Ovary (tissue), 3 donors: ENCODE measurements at regions not wholly inside any gene's neighbourhood (a gene's known extent, or its start where the extent isn't known, plus 50 kb on each side); places are given as distances from the start of the nearest gene placed in this dataset.

Experiments
- EP300 ChIP-seq: sonication (generic); formaldehyde crosslinking; IDR thresholded peaks from one replicate; pipeline ENCODE4 v1.6.1; 2017; ENCODE audit warnings: antibody characterized with exemption
- POLR2A ChIP-seq: fragments of 450-650 bp; IDR thresholded peaks from one replicate; pipeline ENCODE4 v1.6.1; 2017; ENCODE audit warnings: antibody characterized with exemption, mild to moderate bottlenecking, moderate library complexity
- TF ChIP-seq, protein P1 (sequence below), 3 donors: fragments of 450-650 bp in 2 of 3; fragments of 200-600 bp in 1 of 3; IDR thresholded peaks; one replicate each; pipeline versions ENCODE4 v1.5.1 to v1.8.0; 2016 to 2022; ENCODE audit warnings: antibody characterized with exemption in 3 of 3, mild to moderate bottlenecking in 1 of 3
- donor health status: DM: no; HTN: no; CAD: no.

DNA sequence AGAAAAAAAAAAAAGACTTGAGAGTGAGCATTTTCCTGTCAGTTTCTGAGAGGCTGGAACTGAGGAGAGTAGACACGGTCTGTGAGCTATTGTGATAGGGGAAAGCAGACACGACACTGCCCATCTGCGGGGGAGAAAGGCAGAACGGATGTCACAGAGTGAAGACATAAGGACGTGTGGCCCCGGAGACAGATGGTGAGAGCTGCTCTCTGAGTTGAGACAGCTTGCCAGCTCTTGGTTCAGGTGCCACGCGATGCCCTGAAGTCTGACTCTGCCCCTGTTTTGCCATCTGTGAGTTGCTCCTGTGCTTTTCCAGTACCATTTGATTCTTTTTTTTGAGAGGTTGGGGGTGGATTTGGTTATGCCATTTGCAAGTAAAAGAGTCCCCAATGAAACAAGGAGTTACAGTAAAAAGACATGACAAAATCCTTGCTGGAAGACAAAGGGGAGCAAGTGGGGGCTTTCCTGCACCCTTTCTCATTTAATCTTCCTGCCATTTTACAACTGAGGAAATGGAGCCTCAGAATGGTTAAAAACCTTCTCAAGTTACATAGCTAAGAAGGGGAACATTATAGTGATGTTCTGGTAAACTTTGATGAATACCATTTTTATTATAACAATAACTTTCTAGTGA, 128.9 kb upstream of the DNAH14 start:
- TF ChIP-seq, protein P1, sequence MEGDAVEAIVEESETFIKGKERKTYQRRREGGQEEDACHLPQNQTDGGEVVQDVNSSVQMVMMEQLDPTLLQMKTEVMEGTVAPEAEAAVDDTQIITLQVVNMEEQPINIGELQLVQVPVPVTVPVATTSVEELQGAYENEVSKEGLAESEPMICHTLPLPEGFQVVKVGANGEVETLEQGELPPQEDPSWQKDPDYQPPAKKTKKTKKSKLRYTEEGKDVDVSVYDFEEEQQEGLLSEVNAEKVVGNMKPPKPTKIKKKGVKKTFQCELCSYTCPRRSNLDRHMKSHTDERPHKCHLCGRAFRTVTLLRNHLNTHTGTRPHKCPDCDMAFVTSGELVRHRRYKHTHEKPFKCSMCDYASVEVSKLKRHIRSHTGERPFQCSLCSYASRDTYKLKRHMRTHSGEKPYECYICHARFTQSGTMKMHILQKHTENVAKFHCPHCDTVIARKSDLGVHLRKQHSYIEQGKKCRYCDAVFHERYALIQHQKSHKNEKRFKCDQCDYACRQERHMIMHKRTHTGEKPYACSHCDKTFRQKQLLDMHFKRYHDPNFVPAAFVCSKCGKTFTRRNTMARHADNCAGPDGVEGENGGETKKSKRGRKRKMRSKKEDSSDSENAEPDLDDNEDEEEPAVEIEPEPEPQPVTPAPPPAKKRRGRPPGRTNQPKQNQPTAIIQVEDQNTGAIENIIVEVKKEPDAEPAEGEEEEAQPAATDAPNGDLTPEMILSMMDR (IDR thresholded peaks at IDR 0.05) = no peak
- TF ChIP-seq POLR2A (no peak), EP300 (no peak)
